ENCODE measurements at regions not wholly inside any gene's neighbourhood (a gene's known extent, or its start where the extent isn't known, plus 50 kb on each side); places are given as distances from the start of the nearest gene placed in this dataset.

- TF ChIP-seq CTCF (conservative IDR thresholded peaks at IDR 0.05 in 1 of 2, IDR thresholded peaks at IDR 0.05 in 1 of 2; ENCODE audit: low read depth in 1 of 2, low read length in 2 of 2) (no peak), EZH2 (IDR thresholded peaks at IDR 0.05; ENCODE audit: low read length, missing control alignments) (no peak)
Observed at GRCh38 chr2:128413718-128414341, 95.2 kb upstream of the HS6ST1 start.
